ENCODE measurements at regions not wholly inside any gene's neighbourhood (a gene's known extent, or its start where the extent isn't known, plus 50 kb on each side); places are given as distances from the start of the nearest gene placed in this dataset.

GRCh38 chr3:193915099-193915498, 220.8 kb upstream of the HES1 start:
- Histone ChIP-seq H3K4me3 (ENCODE audit: extremely low read depth in 1 of 4, insufficient read depth in 2 of 4, low read depth in 3 of 4, low read length in 4 of 4) (no peak overlapping the region), H3K9ac (replicated peaks in 1 of 4; ENCODE audit: extremely low read depth in 1 of 4, low read depth in 3 of 4, low read length in 3 of 4) (no peak overlapping the region), H3K9me3 (ENCODE audit: insufficient read depth in 2 of 2, low read depth in 1 of 2, low read length in 1 of 2) (no peaks in the 10 kb centered on the region), H2BK12ac (ENCODE audit: low read depth, low read length) (no peak overlapping the region), H4K8ac (ENCODE audit: extremely low read depth, insufficient read depth, low read length) (no peak overlapping the region), H3K4me2 (ENCODE audit: insufficient read depth in 1 of 2, low read depth in 2 of 2, low read length in 2 of 2) (no peak overlapping the region), H2BK120ac (replicated peaks; ENCODE audit: low read depth, low read length) (no peak overlapping the region), H3K23me2 (ENCODE audit: low read depth, low read length) (no peaks in the 10 kb centered on the region), H2AK5ac (ENCODE audit: low read depth, low read length) (no peak overlapping the region), H2AFZ (ENCODE audit: low read length) (no peak overlapping the region), H3K23ac (ENCODE audit: insufficient read length) (no peak overlapping the region), H3K79me2 (ENCODE audit: control insufficient read depth in 1 of 2, insufficient read depth in 2 of 2, low read length in 2 of 2) (no peaks in the 10 kb centered on the region), H3K4me1 (replicated peaks in 1 of 4; ENCODE audit: control insufficient read depth in 3 of 4, insufficient read depth in 4 of 4, low read length in 3 of 4) (peaks cover 0 to 8% (median 3%) of the 10 kb centered on the region in 4 experiments; a peak in 4 of 7 replicates), H2BK20ac (ENCODE audit: low read length) (no peak overlapping the region), H4K91ac (replicated peaks; ENCODE audit: insufficient read length, low read length) (no peak overlapping the region), H3K27me3 (replicated peaks in 1 of 4; ENCODE audit: control insufficient read depth in 3 of 4, extremely low read depth in 1 of 4, insufficient read depth in 3 of 4, low read length in 3 of 4) (no peaks in the 10 kb centered on the region), H3K18ac (ENCODE audit: extremely low read depth, low read length) (no peak overlapping the region), H3K4ac (replicated peaks; ENCODE audit: insufficient read length, low read depth, low read length) (no peak overlapping the region), H3K27ac (ENCODE audit: low read depth, low read length) (no peak overlapping the region), H3K79me1 (ENCODE audit: low read depth, low read length) (no peaks in the 10 kb centered on the region), H3K14ac (ENCODE audit: insufficient read length) (no peak overlapping the region), H3K56ac (replicated peaks; ENCODE audit: insufficient read length, low read depth, low read length) (no peak overlapping the region), H2BK15ac (ENCODE audit: low read length) (no peak overlapping the region), H4K20me1 (replicated peaks in 1 of 2; ENCODE audit: control insufficient read depth in 1 of 2, insufficient read depth in 2 of 2, low read length in 2 of 2) (no peaks in the 10 kb centered on the region), H3K36me3 (ENCODE audit: control insufficient read depth in 2 of 4, insufficient read depth in 4 of 4, low read length in 3 of 4) (no peaks in the 10 kb centered on the region), H2BK5ac (ENCODE audit: low read depth, low read length) (no peak overlapping the region), H4K5ac (ENCODE audit: insufficient read length, low read depth, low read length) (no peak overlapping the region)
- 88% methylated on average over 4 of the region's 4 CpGs; no CpG with 5 or more reads in 1 of the 2 experiments for WGBS, 2 experiments (ENCODE audit: extremely low coverage in 1 of 2, insufficient coverage in 1 of 2, insufficient read length in 1 of 2, insufficient replicate concordance in 2 of 2, low coverage in 1 of 2, low lambda C conversion rate in 2 of 2, missing lambda C conversion rate in 1 of 2)
- no peak for FAIRE-seq
- no peak for DNase-seq (ENCODE audit: low read depth in 1 of 2, low spot score in 2 of 2)
- ChIA-PET CTCF (ENCODE audit: partially characterized antibody) (interaction anchor here (1.0 to 2.0 kb wide), 3 partner anchors 9 to 135 kb away, joined by 3 to 5 read pairs (median 3); no protein-coding TSS in a partner anchor), POLR2A (ENCODE audit: partially characterized antibody) (interaction anchor here (1.2 kb wide), 1 partner anchor 12 kb away, joined by 3 read pairs; no protein-coding TSS in a partner anchor)
- TF ChIP-seq CTBP2 (IDR thresholded peaks at IDR 0.05; ENCODE audit: borderline replicate concordance, insufficient read depth, insufficient read length, low read length) (no peak), JUN (IDR thresholded peaks at IDR 0.05; ENCODE audit: low read depth, low read length) (no peak), ASH2L (IDR thresholded peaks at IDR 0.05; ENCODE audit: low read length) (no peak), RBBP5 (IDR thresholded peaks at IDR 0.05; ENCODE audit: borderline replicate concordance, low read depth, low read length) (no peak)

Measured in H1 (cell line).